RWPE2 (cell line): ENCODE measurements at regions not wholly inside any gene's neighbourhood (a gene's known extent, or its start where the extent isn't known, plus 50 kb on each side); places are given as distances from the start of the nearest gene placed in this dataset.

Experiments used
- ATAC-seq: fragments of 200-7000 bp; cut with Tn5 transposase; 3 replicates; pipeline ENCODE4 v1.9.1; 2021; ENCODE audit warnings: low read depth
- DNase-seq: peaks from one replicate; pipeline ENCODE4 v3.0.0-alpha.2; 2020; ENCODE audit warnings: low spot score
- H3K27ac ChIP-seq: fragments of 450-650 bp; 2 replicates; pipeline ENCODE4 v1.5.1; 2017; ENCODE audit warnings: mild to moderate bottlenecking; ENCODE audit not compliant: poor library complexity, severe bottlenecking
- H3K27me3 ChIP-seq: fragments of 250-450 bp; sonication (Bioruptor Pico); 2 replicates; pipeline ENCODE4 v1.5.1; 2021; ENCODE audit warnings: mild to moderate bottlenecking, moderate library complexity; ENCODE audit not compliant: insufficient read depth, poor library complexity, severe bottlenecking
- H3K36me3 ChIP-seq: fragments of 250-450 bp; sonication (Bioruptor Pico); 2 replicates; pipeline ENCODE4 v1.5.1; 2020; ENCODE audit warnings: low read depth, mild to moderate bottlenecking, moderate library complexity
- H3K4me1 ChIP-seq: fragments of 250-450 bp; sonication (Bioruptor Pico); 2 replicates; pipeline ENCODE4 v1.5.1; 2021; ENCODE audit warnings: mild to moderate bottlenecking, moderate library complexity; ENCODE audit not compliant: insufficient read depth, poor library complexity, severe bottlenecking
- H3K4me3 ChIP-seq: fragments of 250-450 bp; sonication (Bioruptor Pico); 2 replicates; pipeline ENCODE4 v1.5.1; 2021; ENCODE audit warnings: mild to moderate bottlenecking, moderate library complexity; ENCODE audit not compliant: severe bottlenecking
- H3K9me3 ChIP-seq: fragments of 250-450 bp; sonication (Bioruptor Pico); 2 replicates; pipeline ENCODE4 v1.5.1; 2021; ENCODE audit warnings: mild to moderate bottlenecking, moderate library complexity; ENCODE audit not compliant: severe bottlenecking
- TF ChIP-seq, protein P1 (sequence below): fragments of 450-650 bp; IDR thresholded peaks from one replicate; pipeline ENCODE4 v1.5.1; 2017; ENCODE audit warnings: mild to moderate bottlenecking, moderate library complexity; ENCODE audit not compliant: poor library complexity, severe bottlenecking

DNA sequence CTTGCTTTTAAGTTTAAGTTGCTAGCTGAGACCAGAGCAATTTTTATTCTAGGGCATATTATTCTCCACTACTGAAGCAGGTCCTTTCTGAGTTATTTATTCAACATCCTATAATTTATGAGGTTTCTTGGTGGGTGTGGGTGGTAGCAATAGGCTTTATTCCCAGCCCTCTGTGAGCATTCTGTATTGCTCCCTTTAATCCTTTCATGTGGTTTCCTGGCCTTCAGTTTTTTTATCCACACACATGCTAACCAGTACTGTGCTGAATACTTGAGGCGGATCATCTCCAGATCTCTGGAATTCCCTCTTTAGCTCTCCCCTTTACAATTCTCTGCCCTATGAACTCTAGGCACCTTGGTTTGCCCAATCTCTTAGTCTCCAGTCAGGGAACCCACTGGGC lies 91.8 kb upstream of the GLRA1 start:
- ATAC-seq (no peak), DNase-seq (no peak)
- Histone ChIP-seq H3K36me3 (no peaks in the 10 kb centered on the region), H3K27me3 (peaks cover 22% of the 10 kb centered on the region), H3K4me1 (no peaks in the 10 kb centered on the region), H3K4me3 (no peak overlapping the region), H3K9me3 (peaks cover 2% of the 10 kb centered on the region), H3K27ac (no peak overlapping the region)
- TF ChIP-seq, protein P1, sequence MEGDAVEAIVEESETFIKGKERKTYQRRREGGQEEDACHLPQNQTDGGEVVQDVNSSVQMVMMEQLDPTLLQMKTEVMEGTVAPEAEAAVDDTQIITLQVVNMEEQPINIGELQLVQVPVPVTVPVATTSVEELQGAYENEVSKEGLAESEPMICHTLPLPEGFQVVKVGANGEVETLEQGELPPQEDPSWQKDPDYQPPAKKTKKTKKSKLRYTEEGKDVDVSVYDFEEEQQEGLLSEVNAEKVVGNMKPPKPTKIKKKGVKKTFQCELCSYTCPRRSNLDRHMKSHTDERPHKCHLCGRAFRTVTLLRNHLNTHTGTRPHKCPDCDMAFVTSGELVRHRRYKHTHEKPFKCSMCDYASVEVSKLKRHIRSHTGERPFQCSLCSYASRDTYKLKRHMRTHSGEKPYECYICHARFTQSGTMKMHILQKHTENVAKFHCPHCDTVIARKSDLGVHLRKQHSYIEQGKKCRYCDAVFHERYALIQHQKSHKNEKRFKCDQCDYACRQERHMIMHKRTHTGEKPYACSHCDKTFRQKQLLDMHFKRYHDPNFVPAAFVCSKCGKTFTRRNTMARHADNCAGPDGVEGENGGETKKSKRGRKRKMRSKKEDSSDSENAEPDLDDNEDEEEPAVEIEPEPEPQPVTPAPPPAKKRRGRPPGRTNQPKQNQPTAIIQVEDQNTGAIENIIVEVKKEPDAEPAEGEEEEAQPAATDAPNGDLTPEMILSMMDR: no peak

DNA sequence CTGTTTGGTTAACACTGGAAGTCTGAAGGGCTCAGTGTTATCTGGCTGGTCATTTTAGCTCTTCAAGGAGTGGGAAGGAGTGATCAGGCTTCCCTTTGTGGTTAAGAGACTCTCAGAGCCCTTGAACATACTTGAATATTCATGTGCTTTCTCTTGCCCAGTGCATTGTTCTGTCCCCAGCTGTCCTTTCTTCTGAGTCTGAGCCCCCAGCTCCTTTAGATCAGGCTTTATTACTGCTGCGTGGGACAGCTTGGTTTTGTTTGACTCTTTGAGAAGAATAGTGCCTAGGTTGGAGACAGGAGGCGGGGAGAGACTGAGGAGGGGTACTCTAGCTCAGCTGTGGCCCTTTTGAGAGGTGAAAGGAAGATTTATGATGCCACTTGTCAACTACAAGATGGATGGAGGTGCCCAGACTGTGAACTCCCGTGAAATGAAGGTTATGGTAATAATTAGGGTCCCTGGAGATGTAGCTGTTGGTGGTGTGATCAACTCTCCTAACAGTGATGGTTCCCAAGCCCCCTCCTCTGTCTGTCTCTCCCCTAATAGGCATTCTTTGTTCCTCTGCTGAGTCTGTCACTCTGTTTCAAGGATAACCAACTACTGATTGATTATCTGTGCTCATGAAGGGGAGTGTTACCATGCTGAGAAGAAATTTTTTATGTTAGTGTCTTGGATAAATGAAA lies 83.1 kb upstream of the GLRA1 start:
- H3K27me3 ChIP-seq: peaks cover 13% of the 10 kb centered on the region
- no peak for DNase-seq

DNA sequence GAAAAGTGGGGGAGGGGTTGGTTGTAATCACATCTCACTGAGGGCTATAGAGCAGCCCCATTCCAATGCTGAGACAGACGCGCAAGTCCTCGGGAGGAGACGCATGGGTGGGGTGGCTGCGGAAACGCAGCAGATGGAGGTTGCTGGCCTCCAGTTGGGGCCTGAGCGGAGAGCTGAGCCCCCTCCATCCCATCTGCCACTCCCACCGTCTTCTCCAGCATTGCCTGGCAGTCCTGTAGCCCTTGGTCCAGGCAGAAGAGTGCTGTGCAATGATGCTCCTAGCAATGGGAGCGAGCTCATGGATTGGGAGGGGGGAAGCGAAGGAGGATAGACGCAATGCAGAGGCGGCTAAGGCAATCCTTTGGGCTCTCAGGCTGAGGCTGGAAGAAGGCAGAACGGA lies 79.4 kb upstream of the GLRA1 start:
- ATAC-seq (no peak), DNase-seq (no peak)
- no peaks in the 10 kb centered on the region for H3K4me1 ChIP-seq
- H3K27ac ChIP-seq: no peak overlapping the region
- H3K27me3 ChIP-seq: peaks cover 5% of the 10 kb centered on the region
- no peaks in the 10 kb centered on the region for H3K36me3 ChIP-seq
- no peak overlapping the region for H3K4me3 ChIP-seq
- no peaks in the 10 kb centered on the region for H3K9me3 ChIP-seq
- TF ChIP-seq, protein P1: no peak

More for the DNA sequence above, 83.1 kb upstream of the GLRA1 start:
- no peaks in the 10 kb centered on the region for H3K9me3 ChIP-seq
- no peak for ATAC-seq
- H3K27ac ChIP-seq: no peak overlapping the region
- TF ChIP-seq, protein P1: no peak
- H3K4me3 ChIP-seq: no peak overlapping the region
- H3K36me3 ChIP-seq: no peaks in the 10 kb centered on the region
- no peaks in the 10 kb centered on the region for H3K4me1 ChIP-seq
